HEK293 (cell line): ENCODE measurements at regions not wholly inside any gene's neighbourhood (a gene's known extent, or its start where the extent isn't known, plus 50 kb on each side); places are given as distances from the start of the nearest gene placed in this dataset.

ENCODE experiments used
- CTCF ChIA-PET: fragments of 350-600 bp; formaldehyde crosslinking; extraction: SDS; loops from one replicate; lab custom pipeline; 2021; ENCODE audit warnings: antibody characterized with exemption; lab: Yijun Ruan, JAX
- POLR2A ChIA-PET: fragments of 300-600 bp; formaldehyde crosslinking; extraction: SDS; loops from one replicate; lab custom pipeline; 2020; ENCODE audit warnings: antibody characterized with exemption, inconsistent platforms; lab: Yijun Ruan, JAX
- H3K27ac ChIP-seq: fragments of 200-500 bp; sonication (Bioruptor generic); 2 replicates; pipeline ENCODE4 v1.5.1; 2014; ENCODE audit warnings: low read depth, low read length, control low read depth, inconsistent platforms; ENCODE audit errors: extremely low read depth
- H3K36me3 ChIP-seq, 2 experiments: fragments of 200-500 bp in 1 of 2; sonication (Bioruptor generic) in 1 of 2; 1 replicate in 1 of 2; 2 replicates in 1 of 2; pipeline ENCODE4 v1.5.1; 2014 to 2017; ENCODE audit warnings: inconsistent platforms in 2 of 2, low read length in 2 of 2; ENCODE audit not compliant: control insufficient read depth in 2 of 2, insufficient read depth in 1 of 2
- H3K4me1 ChIP-seq: fragments of 200-500 bp; sonication (Bioruptor generic); 2 replicates; pipeline ENCODE4 v1.5.1; 2014; ENCODE audit warnings: mild to moderate bottlenecking, low read length, inconsistent platforms; ENCODE audit not compliant: control insufficient read depth, insufficient read depth
- H3K4me3 ChIP-seq: 2 replicates; pipeline ENCODE4 v1.5.1; 2011; ENCODE audit warnings: low read depth, mild to moderate bottlenecking, control low read depth, low read length, moderate library complexity
- H3K9me3 ChIP-seq: fragments of 200-500 bp; sonication (Bioruptor generic); 2 replicates; pipeline ENCODE4 v1.5.1; 2014; ENCODE audit warnings: low read depth, low read length, inconsistent platforms; ENCODE audit not compliant: control insufficient read depth, insufficient read depth
- BCL11A ChIP-seq: fragments of 450-650 bp; formaldehyde crosslinking; IDR thresholded peaks from 2 replicates; pipeline ENCODE4 v1.5.1; 2016; ENCODE audit warnings: low read depth, missing biosample characterization, missing genetic modification characterization
- GLIS2 ChIP-seq: fragments of 450-650 bp; formaldehyde crosslinking; IDR thresholded peaks from 2 replicates; pipeline ENCODE4 v1.5.1; 2016; ENCODE audit warnings: missing biosample characterization, missing genetic modification characterization
- HOXD13 ChIP-seq: sonication (generic); formaldehyde crosslinking; IDR thresholded peaks from 2 replicates; pipeline ENCODE4 v1.8.0; 2022; ENCODE audit warnings: missing genetic modification reagents, borderline replicate concordance
- SP3 ChIP-seq: fragments of 450-650 bp; formaldehyde crosslinking; IDR thresholded peaks from 2 replicates; pipeline ENCODE4 v1.5.1; 2016; ENCODE audit warnings: missing biosample characterization, missing genetic modification characterization
- ZNF19 ChIP-seq: fragments of 450-650 bp; formaldehyde crosslinking; IDR thresholded peaks from 2 replicates; pipeline ENCODE4; 2016; ENCODE audit warnings: missing biosample characterization, missing genetic modification characterization, low read depth
- ZNF311 ChIP-seq: fragments of 450-650 bp; formaldehyde crosslinking; IDR thresholded peaks from 2 replicates; pipeline ENCODE4 v1.5.1; 2017; ENCODE audit warnings: missing biosample characterization, missing genetic modification characterization, borderline replicate concordance
- ZNF394 ChIP-seq: fragments of 450-650 bp; formaldehyde crosslinking; IDR thresholded peaks from 2 replicates; pipeline ENCODE4 v1.5.1; 2016; ENCODE audit warnings: missing biosample characterization, missing genetic modification characterization, mild to moderate bottlenecking, moderate library complexity, borderline replicate concordance
- ZNF501 ChIP-seq: fragments of 450-650 bp; formaldehyde crosslinking; IDR thresholded peaks from 2 replicates; pipeline ENCODE4 v1.5.1; 2016; ENCODE audit warnings: missing biosample characterization, missing genetic modification characterization
- ZNF510 ChIP-seq: fragments of 450-650 bp; formaldehyde crosslinking; IDR thresholded peaks from 2 replicates; pipeline ENCODE4 v1.5.1; 2018; ENCODE audit warnings: mild to moderate bottlenecking, missing genetic modification characterization, missing biosample characterization; ENCODE audit not compliant: insufficient replicate concordance
- ZNF529 ChIP-seq: fragments of 450-650 bp; formaldehyde crosslinking; IDR thresholded peaks from 2 replicates; pipeline ENCODE4 v1.5.1; 2017; ENCODE audit warnings: missing genetic modification characterization, missing biosample characterization; ENCODE audit not compliant: insufficient replicate concordance
- ZNF571 ChIP-seq: fragments of 450-650 bp; formaldehyde crosslinking; IDR thresholded peaks from 2 replicates; pipeline ENCODE4 v1.5.0; 2017; ENCODE audit warnings: missing biosample characterization, missing genetic modification characterization
- ZNF600 ChIP-seq: fragments of 450-650 bp; formaldehyde crosslinking; IDR thresholded peaks from 2 replicates; pipeline ENCODE4 v1.5.1; 2016; ENCODE audit warnings: missing biosample characterization, missing genetic modification characterization
- ZNF621 ChIP-seq: fragments of 450-650 bp; formaldehyde crosslinking; IDR thresholded peaks from 2 replicates; pipeline ENCODE4 v1.5.1; 2017; ENCODE audit warnings: missing biosample characterization, missing genetic modification characterization
- ZXDB ChIP-seq: fragments of 450-650 bp; formaldehyde crosslinking; IDR thresholded peaks from 2 replicates; pipeline ENCODE4 v1.5.1; 2016; ENCODE audit warnings: missing biosample characterization, missing genetic modification characterization
- TF ChIP-seq, protein P1 (sequence below): fragments of 450-650 bp; formaldehyde crosslinking; IDR thresholded peaks from 2 replicates; pipeline ENCODE4 v1.5.1; 2016; ENCODE audit warnings: missing biosample characterization, missing genetic modification characterization, borderline replicate concordance
- TF ChIP-seq, protein P2 (sequence below): fragments of 450-650 bp; formaldehyde crosslinking; IDR thresholded peaks from 2 replicates; pipeline ENCODE4 v1.5.1; 2017; ENCODE audit warnings: missing biosample characterization, missing genetic modification characterization
- TF ChIP-seq, protein P3 (sequence below): fragments of 450-650 bp; formaldehyde crosslinking; IDR thresholded peaks from 2 replicates; pipeline ENCODE4 v1.5.1; 2017; ENCODE audit warnings: missing biosample characterization, missing genetic modification characterization

DNA sequence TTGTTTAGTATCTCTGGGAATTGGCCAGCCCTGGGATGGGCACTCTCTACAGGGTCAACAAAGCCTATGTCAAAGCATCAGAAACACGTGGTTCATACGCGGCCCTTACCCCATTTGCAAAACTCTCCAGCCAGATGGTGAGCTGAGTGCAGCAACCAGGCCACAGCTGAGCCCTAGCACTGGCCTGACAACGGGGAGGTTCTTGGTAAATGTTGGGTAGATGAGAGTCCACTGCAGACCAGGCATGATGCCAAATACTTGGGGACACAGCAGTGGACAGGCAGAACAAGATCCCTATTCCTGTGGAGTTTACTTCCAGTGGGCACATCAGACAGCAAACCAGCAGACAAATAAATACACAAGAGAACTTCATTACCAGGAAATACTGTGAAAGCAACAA is 172.1 kb upstream of the SYT13 start:
- H3K4me1 ChIP-seq: no peaks in the 10 kb centered on the region
- H3K27ac ChIP-seq: no peak overlapping the region
- ChIA-PET CTCF (no interaction called here), POLR2A (no interaction called here)
- H3K4me3 ChIP-seq: no peak overlapping the region
- TF ChIP-seq, protein P1, sequence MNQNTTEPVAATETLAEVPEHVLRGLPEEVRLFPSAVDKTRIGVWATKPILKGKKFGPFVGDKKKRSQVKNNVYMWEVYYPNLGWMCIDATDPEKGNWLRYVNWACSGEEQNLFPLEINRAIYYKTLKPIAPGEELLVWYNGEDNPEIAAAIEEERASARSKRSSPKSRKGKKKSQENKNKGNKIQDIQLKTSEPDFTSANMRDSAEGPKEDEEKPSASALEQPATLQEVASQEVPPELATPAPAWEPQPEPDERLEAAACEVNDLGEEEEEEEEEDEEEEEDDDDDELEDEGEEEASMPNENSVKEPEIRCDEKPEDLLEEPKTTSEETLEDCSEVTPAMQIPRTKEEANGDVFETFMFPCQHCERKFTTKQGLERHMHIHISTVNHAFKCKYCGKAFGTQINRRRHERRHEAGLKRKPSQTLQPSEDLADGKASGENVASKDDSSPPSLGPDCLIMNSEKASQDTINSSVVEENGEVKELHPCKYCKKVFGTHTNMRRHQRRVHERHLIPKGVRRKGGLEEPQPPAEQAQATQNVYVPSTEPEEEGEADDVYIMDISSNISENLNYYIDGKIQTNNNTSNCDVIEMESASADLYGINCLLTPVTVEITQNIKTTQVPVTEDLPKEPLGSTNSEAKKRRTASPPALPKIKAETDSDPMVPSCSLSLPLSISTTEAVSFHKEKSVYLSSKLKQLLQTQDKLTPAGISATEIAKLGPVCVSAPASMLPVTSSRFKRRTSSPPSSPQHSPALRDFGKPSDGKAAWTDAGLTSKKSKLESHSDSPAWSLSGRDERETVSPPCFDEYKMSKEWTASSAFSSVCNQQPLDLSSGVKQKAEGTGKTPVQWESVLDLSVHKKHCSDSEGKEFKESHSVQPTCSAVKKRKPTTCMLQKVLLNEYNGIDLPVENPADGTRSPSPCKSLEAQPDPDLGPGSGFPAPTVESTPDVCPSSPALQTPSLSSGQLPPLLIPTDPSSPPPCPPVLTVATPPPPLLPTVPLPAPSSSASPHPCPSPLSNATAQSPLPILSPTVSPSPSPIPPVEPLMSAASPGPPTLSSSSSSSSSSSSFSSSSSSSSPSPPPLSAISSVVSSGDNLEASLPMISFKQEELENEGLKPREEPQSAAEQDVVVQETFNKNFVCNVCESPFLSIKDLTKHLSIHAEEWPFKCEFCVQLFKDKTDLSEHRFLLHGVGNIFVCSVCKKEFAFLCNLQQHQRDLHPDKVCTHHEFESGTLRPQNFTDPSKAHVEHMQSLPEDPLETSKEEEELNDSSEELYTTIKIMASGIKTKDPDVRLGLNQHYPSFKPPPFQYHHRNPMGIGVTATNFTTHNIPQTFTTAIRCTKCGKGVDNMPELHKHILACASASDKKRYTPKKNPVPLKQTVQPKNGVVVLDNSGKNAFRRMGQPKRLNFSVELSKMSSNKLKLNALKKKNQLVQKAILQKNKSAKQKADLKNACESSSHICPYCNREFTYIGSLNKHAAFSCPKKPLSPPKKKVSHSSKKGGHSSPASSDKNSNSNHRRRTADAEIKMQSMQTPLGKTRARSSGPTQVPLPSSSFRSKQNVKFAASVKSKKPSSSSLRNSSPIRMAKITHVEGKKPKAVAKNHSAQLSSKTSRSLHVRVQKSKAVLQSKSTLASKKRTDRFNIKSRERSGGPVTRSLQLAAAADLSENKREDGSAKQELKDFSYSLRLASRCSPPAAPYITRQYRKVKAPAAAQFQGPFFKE: no peak
- no peak for TF ChIP-seq HOXD13 (CRISPR knock-in tag)
- TF ChIP-seq, protein P2, sequence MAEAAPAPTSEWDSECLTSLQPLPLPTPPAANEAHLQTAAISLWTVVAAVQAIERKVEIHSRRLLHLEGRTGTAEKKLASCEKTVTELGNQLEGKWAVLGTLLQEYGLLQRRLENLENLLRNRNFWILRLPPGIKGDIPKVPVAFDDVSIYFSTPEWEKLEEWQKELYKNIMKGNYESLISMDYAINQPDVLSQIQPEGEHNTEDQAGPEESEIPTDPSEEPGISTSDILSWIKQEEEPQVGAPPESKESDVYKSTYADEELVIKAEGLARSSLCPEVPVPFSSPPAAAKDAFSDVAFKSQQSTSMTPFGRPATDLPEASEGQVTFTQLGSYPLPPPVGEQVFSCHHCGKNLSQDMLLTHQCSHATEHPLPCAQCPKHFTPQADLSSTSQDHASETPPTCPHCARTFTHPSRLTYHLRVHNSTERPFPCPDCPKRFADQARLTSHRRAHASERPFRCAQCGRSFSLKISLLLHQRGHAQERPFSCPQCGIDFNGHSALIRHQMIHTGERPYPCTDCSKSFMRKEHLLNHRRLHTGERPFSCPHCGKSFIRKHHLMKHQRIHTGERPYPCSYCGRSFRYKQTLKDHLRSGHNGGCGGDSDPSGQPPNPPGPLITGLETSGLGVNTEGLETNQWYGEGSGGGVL: no peak
- TF ChIP-seq ZNF529 (tag by site-specific recombination): no peak
- TF ChIP-seq ZNF501 (tag by site-specific recombination): no peak
- TF ChIP-seq GLIS2 (tag by site-specific recombination): no peak
- no peak for TF ChIP-seq ZNF19 (tag by site-specific recombination)
- no peaks in the 10 kb centered on the region for H3K9me3 ChIP-seq
- no peaks in the 10 kb centered on the region for H3K36me3 ChIP-seq

DNA sequence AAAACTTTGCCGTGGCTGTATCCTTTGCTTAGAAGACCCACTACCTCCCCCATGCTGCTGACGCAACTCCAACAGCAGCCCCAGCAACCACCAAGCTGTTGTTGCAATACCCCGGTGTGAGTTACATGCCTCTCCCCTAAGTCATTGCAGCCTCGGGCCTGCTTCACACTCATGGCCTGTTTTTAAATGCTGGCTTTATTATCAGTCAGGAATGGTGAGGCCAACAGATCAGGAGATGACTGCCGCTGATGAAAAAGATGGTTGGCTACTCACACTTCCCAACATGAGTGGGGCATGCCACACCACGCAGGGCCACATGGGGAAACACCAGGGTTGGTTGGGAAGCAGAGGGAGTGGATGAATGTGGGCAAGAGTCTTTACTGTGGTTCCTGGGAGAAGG is 171.5 kb upstream of the SYT13 start:
- Histone ChIP-seq H3K36me3 (no peaks in the 10 kb centered on the region), H3K4me1 (no peaks in the 10 kb centered on the region), H3K4me3 (no peak overlapping the region), H3K27ac (no peak overlapping the region), H3K9me3 (no peaks in the 10 kb centered on the region)
- POLR2A ChIA-PET: no interaction called here
- CTCF ChIA-PET: no interaction called here
- TF ChIP-seq ZNF600 (tag by site-specific recombination) (no peak), ZNF394 (tag by site-specific recombination) (no peak), ZNF510 (tag by site-specific recombination) (no peak)

DNA sequence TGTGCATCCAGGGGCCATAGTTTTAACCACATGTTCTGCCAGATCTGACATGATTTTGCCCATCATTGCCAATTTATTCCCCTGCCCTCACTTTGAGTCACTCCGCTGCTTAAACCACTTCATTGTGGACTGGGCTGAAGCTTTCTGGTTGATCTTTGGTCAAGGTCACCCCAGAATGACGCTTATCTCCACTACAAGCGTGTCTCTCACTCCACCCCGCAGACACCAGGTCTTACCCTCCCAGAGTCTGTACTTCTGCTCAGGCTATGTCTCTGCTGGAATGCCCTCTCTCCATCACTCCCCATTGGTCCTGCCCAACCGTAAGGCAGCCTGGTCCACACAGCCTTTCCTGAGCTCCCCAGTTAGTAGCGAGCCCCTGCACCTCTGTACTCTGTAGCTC is 170.5 kb upstream of the SYT13 start:
- CTCF ChIA-PET: no interaction called here
- Histone ChIP-seq H3K4me3 (no peak overlapping the region), H3K27ac (no peak overlapping the region), H3K4me1 (no peaks in the 10 kb centered on the region), H3K9me3 (no peaks in the 10 kb centered on the region), H3K36me3 (no peaks in the 10 kb centered on the region)
- POLR2A ChIA-PET: no interaction called here
- no peak for TF ChIP-seq ZNF571 (tag by site-specific recombination)
- no peak for TF ChIP-seq ZNF311
- no peak for TF ChIP-seq SP3 (tag by site-specific recombination)
- TF ChIP-seq, protein P3, sequence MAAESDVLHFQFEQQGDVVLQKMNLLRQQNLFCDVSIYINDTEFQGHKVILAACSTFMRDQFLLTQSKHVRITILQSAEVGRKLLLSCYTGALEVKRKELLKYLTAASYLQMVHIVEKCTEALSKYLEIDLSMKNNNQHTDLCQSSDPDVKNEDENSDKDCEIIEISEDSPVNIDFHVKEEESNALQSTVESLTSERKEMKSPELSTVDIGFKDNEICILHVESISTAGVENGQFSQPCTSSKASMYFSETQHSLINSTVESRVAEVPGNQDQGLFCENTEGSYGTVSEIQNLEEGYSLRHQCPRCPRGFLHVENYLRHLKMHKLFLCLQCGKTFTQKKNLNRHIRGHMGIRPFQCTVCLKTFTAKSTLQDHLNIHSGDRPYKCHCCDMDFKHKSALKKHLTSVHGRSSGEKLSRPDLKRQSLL (tag by site-specific recombination): no peak
- TF ChIP-seq ZNF621: no peak
- TF ChIP-seq BCL11A (tag by site-specific recombination): no peak
- no peak for TF ChIP-seq ZXDB (tag by site-specific recombination)
